ENCODE measurements at regions not wholly inside any gene's neighbourhood (a gene's known extent, or its start where the extent isn't known, plus 50 kb on each side); places are given as distances from the start of the nearest gene placed in this dataset.

GRCh38 chr19:28307963-28308362, 905.0 kb downstream of the UQCRFS1 start:
- TF ChIP-seq CTCF (IDR thresholded peaks at IDR 0.05 in 8 of 11, conservative IDR thresholded peaks at IDR 0.05 in 3 of 11) = no peak
- no peak for TF ChIP-seq POLR2AphosphoS5 (IDR thresholded peaks at IDR 0.05)

Data from spleen (tissue), 7 donors.